ENCODE measurements at regions not wholly inside any gene's neighbourhood (a gene's known extent, or its start where the extent isn't known, plus 50 kb on each side); places are given as distances from the start of the nearest gene placed in this dataset.

- DNase-seq (ENCODE audit: low spot score) = no peak
- no peaks in the 10 kb centered on the region for H3K9me3 Mint-ChIP-seq (ENCODE audit: low read depth)
- H3K27me3 Mint-ChIP-seq (ENCODE audit: low read depth) = no peaks in the 10 kb centered on the region
- TF ChIP-seq CTCF (IDR thresholded peaks at IDR 0.05) = no peak
- H3K4me1 Mint-ChIP-seq (ENCODE audit: low read depth) = peaks cover 11% of the 10 kb centered on the region
- no peak overlapping the region for H3K4me3 Mint-ChIP-seq (ENCODE audit: unreplicated experiment)
- H3K36me3 Mint-ChIP-seq (ENCODE audit: low read depth) = no peaks in the 10 kb centered on the region
- no peak overlapping the region for H3K27ac Mint-ChIP-seq (ENCODE audit: unreplicated experiment)
Measured at GRCh38 chr12:19597167-19598026, 158.1 kb downstream of the AEBP2 start.

GRCh38 chr12:19605720-19606119 lies 166.4 kb downstream of the AEBP2 start:
- H3K27me3 Mint-ChIP-seq (ENCODE audit: low read depth) = no peaks in the 10 kb centered on the region
- H3K9me3 Mint-ChIP-seq (ENCODE audit: low read depth) = peaks cover under 1% of the 10 kb centered on the region
- DNase-seq (ENCODE audit: low spot score) = no peak
- TF ChIP-seq CTCF (IDR thresholded peaks at IDR 0.05) = no peak
- peaks cover 2% of the 10 kb centered on the region for H3K36me3 Mint-ChIP-seq (ENCODE audit: low read depth)
- no peaks in the 10 kb centered on the region for H3K4me1 Mint-ChIP-seq (ENCODE audit: low read depth)
- H3K4me3 Mint-ChIP-seq (ENCODE audit: unreplicated experiment) = no peak overlapping the region
- no peak overlapping the region for H3K27ac Mint-ChIP-seq (ENCODE audit: unreplicated experiment)

DNA sequence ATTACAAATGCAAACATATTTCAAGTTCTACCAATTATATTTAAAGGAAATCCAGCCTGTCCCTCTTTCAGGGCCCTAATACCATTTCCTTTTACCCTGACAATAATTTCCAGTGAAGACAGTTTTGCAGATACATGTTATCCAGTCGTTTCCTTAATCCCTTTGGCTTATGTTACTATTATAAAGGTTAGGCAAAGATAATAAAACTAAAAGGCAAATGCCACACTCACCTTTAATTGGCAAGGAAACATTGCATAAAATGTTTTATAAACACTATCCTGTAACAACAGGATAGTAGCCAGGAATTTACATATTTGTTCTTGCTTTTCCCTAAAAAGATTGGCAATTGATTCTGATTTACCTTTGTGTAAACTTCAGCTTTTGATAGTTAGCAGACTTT lies 168.7 kb downstream of the AEBP2 start:
- DNase-seq (ENCODE audit: low spot score) = no peak
- H3K9me3 Mint-ChIP-seq (ENCODE audit: low read depth) = peaks cover 10% of the 10 kb centered on the region

DNA sequence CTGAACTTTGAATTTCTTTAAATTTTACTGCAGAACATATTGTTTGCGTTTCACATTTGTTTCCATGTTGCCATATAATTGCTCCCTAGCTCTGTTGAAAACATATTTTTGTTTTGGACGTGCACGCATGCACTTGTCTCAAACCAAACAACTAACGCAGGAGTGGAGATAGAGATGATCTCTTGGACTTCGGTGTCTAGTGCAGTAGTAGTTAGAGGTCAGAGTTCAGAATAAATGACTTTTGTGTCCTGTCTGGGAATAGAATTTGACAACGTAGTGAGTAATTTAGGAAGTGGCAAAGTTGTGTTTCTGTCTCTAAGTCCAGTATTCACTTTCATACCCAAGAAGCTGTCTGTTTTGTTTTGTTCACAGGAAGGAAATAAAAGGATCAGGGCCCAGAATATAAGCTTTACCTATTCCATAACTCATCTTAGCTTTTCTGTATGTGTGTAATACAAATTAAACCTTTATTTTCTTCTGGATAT lies 173.8 kb downstream of the AEBP2 start:
- H3K36me3 Mint-ChIP-seq (ENCODE audit: low read depth) = peaks cover 6% of the 10 kb centered on the region
- no peak for TF ChIP-seq CTCF (IDR thresholded peaks at IDR 0.05)
- no peaks in the 10 kb centered on the region for H3K27me3 Mint-ChIP-seq (ENCODE audit: low read depth)
- no peak overlapping the region for H3K27ac Mint-ChIP-seq (ENCODE audit: unreplicated experiment)
- peaks cover 10% of the 10 kb centered on the region for H3K9me3 Mint-ChIP-seq (ENCODE audit: low read depth)
- peaks cover 3% of the 10 kb centered on the region for H3K4me1 Mint-ChIP-seq (ENCODE audit: low read depth)
- no peak overlapping the region for H3K4me3 Mint-ChIP-seq (ENCODE audit: unreplicated experiment)
- no peak for DNase-seq (ENCODE audit: low spot score)

More for the DNA sequence above, 168.7 kb downstream of the AEBP2 start:
- H3K4me1 Mint-ChIP-seq (ENCODE audit: low read depth) = no peaks in the 10 kb centered on the region
- H3K36me3 Mint-ChIP-seq (ENCODE audit: low read depth) = peaks cover 6% of the 10 kb centered on the region
- no peak overlapping the region for H3K4me3 Mint-ChIP-seq (ENCODE audit: unreplicated experiment)
- TF ChIP-seq CTCF (IDR thresholded peaks at IDR 0.05) = no peak
- H3K27me3 Mint-ChIP-seq (ENCODE audit: low read depth) = no peaks in the 10 kb centered on the region
- no peak overlapping the region for H3K27ac Mint-ChIP-seq (ENCODE audit: unreplicated experiment)

GRCh38 chr12:19614601-19615383 lies 175.5 kb downstream of the AEBP2 start:
- H3K27ac Mint-ChIP-seq (ENCODE audit: unreplicated experiment) = no peak overlapping the region
- peaks cover 3% of the 10 kb centered on the region for H3K4me1 Mint-ChIP-seq (ENCODE audit: low read depth)
- H3K36me3 Mint-ChIP-seq (ENCODE audit: low read depth) = peaks cover 6% of the 10 kb centered on the region
- no peak for TF ChIP-seq CTCF (IDR thresholded peaks at IDR 0.05)
- H3K27me3 Mint-ChIP-seq (ENCODE audit: low read depth) = no peaks in the 10 kb centered on the region
- peaks cover 10% of the 10 kb centered on the region for H3K9me3 Mint-ChIP-seq (ENCODE audit: low read depth)
- no peak overlapping the region for H3K4me3 Mint-ChIP-seq (ENCODE audit: unreplicated experiment)
- DNase-seq (ENCODE audit: low spot score) = no peak

Measured in chondrocyte (in vitro differentiated cells).